Jurkat, Clone E6-1 (cell line): ENCODE measurements at regions not wholly inside any gene's neighbourhood (a gene's known extent, or its start where the extent isn't known, plus 50 kb on each side); places are given as distances from the start of the nearest gene placed in this dataset.
"Not testable (repeated sequence)": the region's sequence is repeated elsewhere in the genome, so short reads cannot be mapped to it uniquely, and the experiment has no call there.

ENCODE experiments used
- DNase-seq: peaks from one replicate; pipeline ENCODE4 v3.0.0-alpha.2; 2011; ENCODE audit warnings: low read depth, low spot score
- H3K4me3 ChIP-seq: 2 replicates; pipeline ENCODE4 v1.5.1; 2011; ENCODE audit warnings: mild to moderate bottlenecking, low read length, control low read depth, moderate library complexity

DNA sequence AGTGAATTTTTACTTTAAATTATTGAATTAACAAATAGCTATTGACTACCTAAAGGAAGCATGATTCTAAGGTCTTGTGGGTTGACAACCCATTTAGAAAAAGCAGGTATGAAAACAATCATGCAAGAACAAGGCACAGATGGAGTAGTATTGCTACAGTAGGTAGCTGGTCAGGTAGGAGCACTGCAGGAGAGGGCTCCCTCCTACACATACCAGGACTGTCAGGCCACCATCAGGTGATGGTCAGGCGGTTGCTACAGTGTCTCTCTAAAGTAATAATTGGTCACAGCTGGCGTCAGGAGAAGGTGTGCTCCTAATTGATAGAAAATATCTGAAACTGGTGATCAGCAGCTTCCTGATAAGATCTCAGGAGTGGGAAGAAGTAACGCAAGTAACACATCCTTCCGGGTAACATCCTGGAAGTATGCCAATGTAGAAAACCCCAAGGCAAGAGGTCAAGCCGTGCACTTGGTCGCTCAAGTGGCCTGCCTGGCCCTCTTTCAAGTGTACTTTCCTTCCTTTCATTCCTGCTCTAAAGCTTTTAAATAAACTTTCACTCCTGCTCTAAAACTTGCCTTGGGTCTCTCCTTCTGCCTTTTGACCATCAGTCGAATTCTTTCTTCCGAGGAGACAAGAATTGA lies 486.5 kb downstream of the TMEM114 start:
- H3K4me3 ChIP-seq, result no peak overlapping the region
- DNase-seq, result no peak

GRCh38 chr16:8099586-8099985 lies 490.7 kb downstream of the TMEM114 start:
- H3K4me3 ChIP-seq, result no peak overlapping the region
- no peak for DNase-seq

GRCh38 chr16:8098947-8099512 lies 491.3 kb downstream of the TMEM114 start:
- DNase-seq, result no peak
- no peak overlapping the region for H3K4me3 ChIP-seq

DNA sequence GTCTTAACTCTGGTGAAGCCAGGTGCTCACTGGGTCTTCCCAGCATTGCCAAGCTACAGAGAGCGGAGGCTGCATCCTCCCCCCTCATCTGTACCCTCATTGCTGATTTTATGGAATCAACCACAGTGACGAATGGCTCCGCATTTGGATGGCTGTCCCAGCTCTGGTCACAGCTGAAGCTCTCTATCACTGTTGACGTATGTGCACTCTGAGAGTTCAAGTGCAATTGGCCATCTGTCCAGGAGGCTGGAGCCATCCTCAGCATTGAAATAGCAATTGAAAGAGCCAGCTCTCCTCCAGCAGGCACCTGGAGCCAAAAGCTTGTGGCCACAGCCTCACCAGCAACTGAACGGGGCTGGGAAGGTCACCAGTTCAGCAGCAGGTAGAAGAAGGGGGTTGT lies 494.1 kb downstream of the TMEM114 start:
- H3K4me3 ChIP-seq, result no peak overlapping the region
- DNase-seq, result no peak

DNA sequence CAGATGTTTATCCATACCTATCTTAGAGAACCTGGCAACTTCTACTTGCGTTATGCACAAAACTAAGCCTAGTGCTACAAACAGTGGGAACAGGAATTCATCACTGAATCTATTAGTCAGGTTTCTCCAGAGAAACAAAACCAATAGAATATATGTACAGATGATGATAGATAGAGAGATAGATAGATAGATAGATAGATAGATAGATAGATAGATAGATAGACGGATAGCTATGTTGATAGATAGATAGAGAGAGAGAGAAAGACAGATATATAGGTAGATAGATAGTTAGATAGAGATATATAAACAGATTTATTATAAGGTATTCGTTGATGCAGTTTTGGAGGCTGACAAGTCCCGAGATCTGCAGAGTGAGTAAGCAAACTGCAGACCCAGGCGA lies 495.6 kb downstream of the TMEM114 start:
- no peak overlapping the region for H3K4me3 ChIP-seq
- no peak for DNase-seq

GRCh38 chr16:8088820-8089338 lies 501.4 kb downstream of the TMEM114 start:
- DNase-seq, result no peak
- H3K4me3 ChIP-seq, result no peak overlapping the region

DNA sequence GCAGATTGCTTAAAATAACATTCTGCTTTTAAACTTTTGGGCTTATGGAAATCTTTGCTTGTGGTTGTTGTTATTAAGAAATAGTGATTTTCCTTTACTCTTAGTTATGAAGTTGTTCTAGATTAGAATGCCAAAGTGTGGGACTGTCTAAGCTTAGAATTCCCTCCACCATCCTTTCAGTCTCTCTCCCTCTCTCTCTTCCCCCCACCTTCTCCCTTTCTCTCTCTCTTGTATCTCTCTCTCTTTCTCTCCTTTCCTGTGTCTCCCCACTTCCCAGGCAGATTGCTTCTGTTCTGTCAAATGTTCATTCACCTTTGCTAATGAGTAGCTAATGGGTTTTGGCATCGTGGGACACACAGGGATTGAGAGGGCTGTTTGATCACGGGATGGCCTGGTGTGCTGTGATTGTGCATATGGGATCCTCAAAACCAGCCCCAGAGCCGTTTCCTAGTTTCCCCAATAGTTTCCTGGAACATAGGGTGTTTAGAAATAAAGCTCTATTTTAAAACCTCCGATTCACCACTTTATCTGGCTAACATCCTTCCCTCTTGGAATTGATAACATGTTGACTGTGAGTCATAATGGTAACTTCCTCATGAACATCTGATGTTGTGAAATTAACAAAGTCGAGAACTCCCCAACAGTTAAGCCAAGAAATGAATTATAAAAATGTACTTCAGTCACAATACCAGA lies 502.6 kb downstream of the TMEM114 start:
- no peak for DNase-seq
- H3K4me3 ChIP-seq, result no peak overlapping the region

DNA sequence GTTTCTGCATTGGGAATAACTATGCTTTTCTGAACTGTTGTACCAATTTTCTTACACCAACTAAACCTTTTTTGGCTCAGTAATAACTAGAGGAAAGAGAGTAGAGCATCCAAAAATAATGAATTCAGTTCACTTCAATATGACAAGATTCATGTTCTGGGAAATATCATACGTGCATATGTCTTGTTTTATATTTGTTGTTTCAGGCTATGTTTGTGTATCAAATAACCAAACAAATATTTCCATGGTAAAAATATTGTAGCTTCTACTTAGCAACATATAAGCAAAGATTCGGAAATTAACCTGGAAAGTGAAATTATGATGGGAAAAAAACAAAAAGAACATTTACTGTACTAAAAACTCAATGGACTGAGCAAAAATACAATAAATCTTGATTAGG lies 503.2 kb downstream of the TMEM114 start:
- no peak for DNase-seq
- no peak overlapping the region for H3K4me3 ChIP-seq

- H3K4me3 ChIP-seq, result no peak overlapping the region
- no peak for DNase-seq
Measured at GRCh38 chr16:8084882-8085281, 505.4 kb downstream of the TMEM114 start.

GRCh38 chr16:8084302-8084701 lies 506.0 kb downstream of the TMEM114 start:
- no peak overlapping the region for H3K4me3 ChIP-seq
- DNase-seq, result no peak

DNA sequence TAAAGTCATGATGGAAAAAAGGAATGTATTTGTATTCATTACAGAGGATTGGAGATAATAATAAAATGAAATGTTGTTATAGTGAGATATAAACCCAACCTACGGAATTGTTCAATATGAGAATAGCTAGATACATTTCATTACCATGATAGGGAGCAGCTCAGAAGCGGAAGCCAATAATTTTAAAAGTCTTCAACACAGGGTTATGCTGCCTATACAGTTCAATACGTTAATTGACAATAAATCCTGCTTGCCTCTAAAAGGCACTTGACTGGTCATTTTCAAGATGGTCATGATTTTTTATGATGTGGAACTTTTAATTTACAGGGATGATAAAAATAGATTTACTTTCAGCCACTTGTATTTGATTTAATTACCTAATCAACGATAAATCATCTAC lies 506.8 kb downstream of the TMEM114 start:
- H3K4me3 ChIP-seq, result no peak overlapping the region
- DNase-seq, result no peak

- no peak for DNase-seq
- no peak overlapping the region for H3K4me3 ChIP-seq
Measured at GRCh38 chr16:8080817-8081216, 509.5 kb downstream of the TMEM114 start.

DNA sequence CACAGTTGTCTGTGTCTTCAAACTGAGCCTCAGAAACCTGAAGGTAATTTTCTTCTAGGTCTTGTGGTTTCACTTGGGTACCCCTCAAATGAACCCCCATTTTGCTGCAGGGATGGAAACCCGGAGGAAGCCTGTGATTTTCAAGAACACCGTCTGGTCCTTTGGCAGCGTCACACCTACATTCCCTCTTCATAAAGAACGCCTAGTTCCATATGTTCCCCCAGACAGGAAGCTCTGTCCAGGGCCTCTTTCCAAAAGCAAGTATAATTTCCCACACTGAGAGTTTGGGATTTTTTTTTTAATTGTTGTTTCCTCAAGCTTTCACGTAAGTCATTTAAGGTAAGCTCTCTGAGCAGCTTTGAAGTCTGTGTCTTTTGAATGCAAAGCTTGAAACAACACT lies 515.0 kb downstream of the TMEM114 start:
- H3K4me3 ChIP-seq, result no peak overlapping the region
- no peak for DNase-seq

- no peak for DNase-seq
- no peak overlapping the region for H3K4me3 ChIP-seq
Measured at GRCh38 chr16:8070506-8070905, 519.8 kb downstream of the TMEM114 start.

DNA sequence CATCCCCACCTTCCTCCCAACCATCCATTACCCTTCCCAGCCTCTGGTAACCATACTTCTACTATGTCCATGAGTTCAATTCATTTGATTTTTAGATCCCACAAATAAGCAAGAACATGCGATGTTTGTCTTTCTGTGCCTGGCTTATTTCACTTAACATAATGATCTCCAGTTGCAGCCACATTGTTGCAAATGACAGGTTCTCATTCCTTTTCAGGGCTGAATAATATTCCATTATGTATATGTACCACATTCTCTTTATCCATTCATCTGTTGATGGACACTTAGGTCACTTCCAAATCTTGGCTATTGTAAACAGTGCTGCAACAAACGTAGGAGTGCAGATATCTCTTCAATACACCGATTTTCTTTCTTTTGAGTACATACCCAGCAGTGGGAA lies 522.1 kb downstream of the TMEM114 start:
- not testable (repeated sequence) for DNase-seq

DNA sequence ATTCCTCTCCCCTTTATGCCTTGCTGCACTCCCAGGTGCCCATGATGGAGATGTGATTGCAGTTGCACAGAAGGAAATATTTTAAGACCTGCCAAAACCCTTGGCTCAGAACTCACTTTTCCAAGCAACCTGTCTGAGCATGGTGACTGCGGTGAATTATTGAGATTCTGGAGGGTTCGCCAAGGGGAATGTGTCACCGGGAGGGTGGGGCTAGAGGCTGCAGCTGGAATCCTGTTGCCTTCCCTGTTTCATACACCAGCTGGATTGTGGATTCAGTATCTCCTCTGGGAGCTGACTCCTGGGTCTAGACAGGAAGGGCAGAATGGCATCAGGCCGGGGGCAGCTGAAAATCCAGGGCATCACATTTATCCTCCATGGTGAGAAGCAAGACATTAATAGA lies 527.2 kb downstream of the TMEM114 start:
- DNase-seq, result no peak
- H3K4me3 ChIP-seq, result no peak overlapping the region

More for the DNA sequence above, 522.1 kb downstream of the TMEM114 start:
- not testable (repeated sequence) for H3K4me3 ChIP-seq

DNA sequence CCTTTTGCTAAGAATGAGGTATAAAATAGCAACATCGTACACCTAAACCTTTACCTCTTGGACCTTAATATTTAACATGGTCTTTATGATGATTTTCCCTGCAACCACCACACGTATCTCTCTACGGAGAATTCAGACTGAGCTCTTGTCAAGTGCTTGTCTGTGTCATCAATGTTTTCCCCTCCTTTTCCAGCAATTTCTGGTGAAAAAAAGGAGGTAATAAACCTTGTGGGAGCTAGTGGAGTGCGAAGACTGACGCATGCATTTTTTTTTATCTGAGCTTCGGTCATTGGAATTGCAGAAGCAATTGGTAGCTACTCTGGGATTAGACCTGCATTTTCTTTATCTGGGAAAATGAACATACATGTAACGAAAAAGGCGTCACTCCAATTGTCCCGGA lies 527.6 kb downstream of the TMEM114 start:
- no peak for DNase-seq
- no peak overlapping the region for H3K4me3 ChIP-seq

DNA sequence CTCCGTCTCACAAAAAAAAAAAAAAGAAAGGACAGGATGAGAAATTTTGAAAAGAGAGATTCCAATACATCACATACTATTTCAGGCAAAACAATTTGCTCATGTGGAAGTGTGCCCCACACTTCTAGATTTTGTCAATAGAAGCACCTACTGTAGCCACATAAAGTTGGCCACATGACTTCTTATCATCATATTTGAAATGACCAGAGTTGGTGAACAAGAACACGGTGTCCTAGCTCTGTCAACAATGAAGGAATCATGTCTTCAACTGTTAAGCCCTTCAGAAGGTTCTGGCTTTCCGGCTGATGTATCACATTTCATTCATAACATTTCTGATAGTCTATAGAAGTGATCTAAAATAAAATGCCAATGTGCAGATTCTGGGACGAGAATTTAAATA lies 534.5 kb downstream of the TMEM114 start:
- DNase-seq, result no peak
- H3K4me3 ChIP-seq, result no peak overlapping the region

DNA sequence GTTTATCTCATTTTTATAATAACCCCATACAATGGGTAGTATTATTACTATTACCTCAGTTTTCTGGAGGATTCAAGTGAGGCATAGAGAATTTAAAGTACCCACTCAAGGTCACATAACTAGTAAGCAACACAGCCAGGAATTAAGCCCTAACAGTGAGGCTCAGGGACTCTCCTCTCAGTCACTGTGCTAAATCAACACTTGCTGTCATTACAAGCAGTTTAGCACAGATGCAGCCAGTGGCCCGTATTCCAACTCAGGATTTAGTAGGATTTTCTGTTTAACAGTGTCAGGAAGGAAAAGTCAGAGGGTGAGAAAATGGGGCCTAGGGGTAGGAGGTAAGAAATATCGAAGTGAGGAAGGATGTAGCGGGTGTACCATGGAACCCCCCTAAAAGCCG lies 536.9 kb downstream of the TMEM114 start:
- no peak overlapping the region for H3K4me3 ChIP-seq
- DNase-seq, result no peak

GRCh38 chr16:8048433-8048832 lies 541.9 kb downstream of the TMEM114 start:
- no peak for DNase-seq
- H3K4me3 ChIP-seq, result no peak overlapping the region

DNA sequence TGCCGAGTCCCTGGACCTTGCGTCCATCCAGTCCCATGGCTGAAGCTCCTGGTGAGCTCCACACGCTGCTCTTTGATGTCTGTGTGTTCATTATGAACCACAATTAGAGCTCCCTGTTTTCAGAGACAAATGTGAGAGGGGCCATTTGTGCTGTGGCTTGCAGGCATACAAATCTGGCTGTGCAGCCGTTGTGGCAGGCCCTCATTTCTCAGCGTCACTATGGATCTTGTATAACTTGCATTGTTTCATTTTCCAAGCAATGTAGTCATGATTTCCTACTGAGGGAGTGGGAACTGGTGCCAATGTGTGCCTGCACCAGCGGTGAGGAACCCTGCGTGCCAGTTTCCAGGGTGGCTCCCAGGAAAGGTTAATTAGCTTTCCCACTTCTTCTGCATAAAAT lies 542.6 kb downstream of the TMEM114 start:
- no peak overlapping the region for H3K4me3 ChIP-seq
- DNase-seq, result no peak
